IgD-negative memory B cell (primary cell): ENCODE measurements at regions not wholly inside any gene's neighbourhood (a gene's known extent, or its start where the extent isn't known, plus 50 kb on each side); places are given as distances from the start of the nearest gene placed in this dataset.

Source experiments
- H3K27ac Mint-ChIP-seq, 3 donors: one replicate each; pipeline ENCODE4 v1.8.0; 2020 to 2022; ENCODE audit warnings: mild to moderate bottlenecking in 3 of 3, mixed read lengths in 3 of 3, moderate library complexity in 1 of 3
- H3K27me3 Mint-ChIP-seq: one replicate; pipeline ENCODE4 v1.8.0; 2021; ENCODE audit warnings: mixed read lengths
- H3K36me3 Mint-ChIP-seq: one replicate; pipeline ENCODE4 v1.8.0; 2020; ENCODE audit warnings: mild to moderate bottlenecking, mixed read lengths
- H3K4me1 Mint-ChIP-seq, 3 donors: one replicate each; pipeline ENCODE4 v1.8.0; 2020 to 2022; ENCODE audit warnings: mixed read lengths in 3 of 3, mild to moderate bottlenecking in 1 of 3
- H3K4me3 Mint-ChIP-seq, 4 donors: one replicate each; pipeline ENCODE4 v1.8.0; 2020 to 2022; ENCODE audit warnings: mild to moderate bottlenecking in 4 of 4, mixed read lengths in 4 of 4, moderate library complexity in 3 of 4
- H3K9me3 Mint-ChIP-seq, 3 donors: one replicate each; pipeline ENCODE4 v1.8.0; 2020 to 2021; ENCODE audit warnings: mixed read lengths in 3 of 3, mild to moderate bottlenecking in 1 of 3

- Mint-ChIP-seq H3K4me3 (peak overlapping the region in 1 of 4 donors; percentile 55), H3K36me3 (no peaks in the 10 kb centered on the region), H3K9me3 (no peaks in the 10 kb centered on the region), H3K4me1 (peaks cover 0 to 1% (median 0%) of the 10 kb centered on the region in 3 donors), H3K27ac (no peak overlapping the region), H3K27me3 (peaks cover 6% of the 10 kb centered on the region)
Measured at GRCh38 chr15:62928242-62928999, 114.1 kb upstream of the TPM1 start.

- Mint-ChIP-seq H3K9me3 (no peaks in the 10 kb centered on the region), H3K36me3 (no peaks in the 10 kb centered on the region), H3K4me3 (no peak overlapping the region), H3K4me1 (peaks cover 0 to 1% (median 0%) of the 10 kb centered on the region in 3 donors), H3K27ac (no peak overlapping the region), H3K27me3 (peaks cover 7% of the 10 kb centered on the region)
Measured at GRCh38 chr15:62929000-62929357, 113.6 kb upstream of the TPM1 start.

- H3K27ac Mint-ChIP-seq = no peak overlapping the region
- H3K9me3 Mint-ChIP-seq = peaks cover 0 to 2% (median 0%) of the 10 kb centered on the region in 3 donors
- no peak overlapping the region for H3K4me3 Mint-ChIP-seq
- peaks cover 4 to 6% (median 5%) of the 10 kb centered on the region in 3 donors for H3K4me1 Mint-ChIP-seq
- H3K36me3 Mint-ChIP-seq = no peaks in the 10 kb centered on the region
- H3K27me3 Mint-ChIP-seq = peaks cover 10% of the 10 kb centered on the region
Measured at GRCh38 chr15:62931650-62932049, 110.9 kb upstream of the TPM1 start.

GRCh38 chr15:62932436-62932835, 110.1 kb upstream of the TPM1 start:
- Mint-ChIP-seq H3K27ac (no peak overlapping the region), H3K4me1 (peaks cover 4 to 6% (median 5%) of the 10 kb centered on the region in 3 donors), H3K9me3 (peaks cover 0 to 2% (median 0%) of the 10 kb centered on the region in 3 donors), H3K36me3 (no peaks in the 10 kb centered on the region), H3K27me3 (peaks cover 10% of the 10 kb centered on the region), H3K4me3 (no peak overlapping the region)

- H3K4me1 Mint-ChIP-seq = peaks cover 4 to 6% (median 5%) of the 10 kb centered on the region in 3 donors
- H3K36me3 Mint-ChIP-seq = no peaks in the 10 kb centered on the region
- H3K4me3 Mint-ChIP-seq = no peak overlapping the region
- no peak overlapping the region for H3K27ac Mint-ChIP-seq
- peaks cover 0 to 2% (median 0%) of the 10 kb centered on the region in 3 donors for H3K9me3 Mint-ChIP-seq
- peaks cover 15% of the 10 kb centered on the region for H3K27me3 Mint-ChIP-seq
Measured at GRCh38 chr15:62933386-62933785, 109.2 kb upstream of the TPM1 start.

- H3K4me3 Mint-ChIP-seq = no peak overlapping the region
- H3K27ac Mint-ChIP-seq = peak overlapping the region in 1 of 3 donors; percentile 11
- H3K27me3 Mint-ChIP-seq = peaks cover 15% of the 10 kb centered on the region
Measured at GRCh38 chr15:62934236-62934971, 108.1 kb upstream of the TPM1 start.

GRCh38 chr15:62935300-62936081, 107.1 kb upstream of the TPM1 start:
- peaks cover 4 to 6% (median 5%) of the 10 kb centered on the region in 3 donors for H3K4me1 Mint-ChIP-seq
- H3K4me3 Mint-ChIP-seq = peak overlapping the region in 2 of 4 donors; percentile 8 to 34
- H3K36me3 Mint-ChIP-seq = no peaks in the 10 kb centered on the region
- H3K9me3 Mint-ChIP-seq = peaks cover 0 to 2% (median 0%) of the 10 kb centered on the region in 3 donors
- peaks cover 13% of the 10 kb centered on the region for H3K27me3 Mint-ChIP-seq
- no peak overlapping the region for H3K27ac Mint-ChIP-seq

More at GRCh38 chr15:62934236-62934971, 108.1 kb upstream of the TPM1 start:
- H3K9me3 Mint-ChIP-seq = peaks cover 0 to 2% (median 0%) of the 10 kb centered on the region in 3 donors
- H3K36me3 Mint-ChIP-seq = no peaks in the 10 kb centered on the region
- H3K4me1 Mint-ChIP-seq = peaks cover 4 to 6% (median 5%) of the 10 kb centered on the region in 3 donors

- Mint-ChIP-seq H3K27ac (no peak overlapping the region), H3K4me3 (no peak overlapping the region), H3K27me3 (peaks cover 20% of the 10 kb centered on the region), H3K4me1 (peaks cover 4 to 6% (median 5%) of the 10 kb centered on the region in 3 donors), H3K9me3 (peaks cover 0 to 2% (median 0%) of the 10 kb centered on the region in 3 donors), H3K36me3 (no peaks in the 10 kb centered on the region)
Measured at GRCh38 chr15:62938825-62939224, 103.7 kb upstream of the TPM1 start.

- no peak overlapping the region for H3K27ac Mint-ChIP-seq
- H3K9me3 Mint-ChIP-seq = peaks cover 0 to 2% (median 0%) of the 10 kb centered on the region in 3 donors
- H3K36me3 Mint-ChIP-seq = no peaks in the 10 kb centered on the region
- no peak overlapping the region for H3K4me3 Mint-ChIP-seq
- peaks cover 19% of the 10 kb centered on the region for H3K27me3 Mint-ChIP-seq
- H3K4me1 Mint-ChIP-seq = peaks cover 4 to 6% (median 5%) of the 10 kb centered on the region in 3 donors
Measured at GRCh38 chr15:62940093-62940754, 102.3 kb upstream of the TPM1 start.

- no peaks in the 10 kb centered on the region for H3K9me3 Mint-ChIP-seq
- peaks cover 22% of the 10 kb centered on the region for H3K27me3 Mint-ChIP-seq
- no peaks in the 10 kb centered on the region for H3K36me3 Mint-ChIP-seq
- H3K27ac Mint-ChIP-seq = no peak overlapping the region
- peaks cover 2 to 3% (median 3%) of the 10 kb centered on the region in 3 donors for H3K4me1 Mint-ChIP-seq
- no peak overlapping the region for H3K4me3 Mint-ChIP-seq
Measured at GRCh38 chr15:62940755-62941361, 101.7 kb upstream of the TPM1 start.

- no peaks in the 10 kb centered on the region for H3K4me1 Mint-ChIP-seq
- H3K27me3 Mint-ChIP-seq = peaks cover 22% of the 10 kb centered on the region
- H3K9me3 Mint-ChIP-seq = no peaks in the 10 kb centered on the region
- H3K4me3 Mint-ChIP-seq = no peak overlapping the region
- H3K27ac Mint-ChIP-seq = no peak overlapping the region
- no peaks in the 10 kb centered on the region for H3K36me3 Mint-ChIP-seq
Measured at GRCh38 chr15:62941699-62942098, 100.8 kb upstream of the TPM1 start.

GRCh38 chr15:62942428-62942827, 100.1 kb upstream of the TPM1 start:
- H3K27me3 Mint-ChIP-seq = peaks cover 22% of the 10 kb centered on the region
- no peaks in the 10 kb centered on the region for H3K9me3 Mint-ChIP-seq
- no peaks in the 10 kb centered on the region for H3K4me1 Mint-ChIP-seq
- H3K36me3 Mint-ChIP-seq = no peaks in the 10 kb centered on the region
- no peak overlapping the region for H3K4me3 Mint-ChIP-seq
- no peak overlapping the region for H3K27ac Mint-ChIP-seq

GRCh38 chr15:62945063-62945462, 97.5 kb upstream of the TPM1 start:
- H3K4me1 Mint-ChIP-seq = no peaks in the 10 kb centered on the region
- H3K4me3 Mint-ChIP-seq = no peak overlapping the region
- H3K27ac Mint-ChIP-seq = peak overlapping the region in 1 of 3 donors; percentile 48
- no peaks in the 10 kb centered on the region for H3K36me3 Mint-ChIP-seq
- no peaks in the 10 kb centered on the region for H3K9me3 Mint-ChIP-seq
- H3K27me3 Mint-ChIP-seq = peaks cover 28% of the 10 kb centered on the region

- Mint-ChIP-seq H3K36me3 (no peaks in the 10 kb centered on the region), H3K4me1 (no peaks in the 10 kb centered on the region), H3K27ac (no peak overlapping the region), H3K9me3 (no peaks in the 10 kb centered on the region), H3K27me3 (peaks cover 32% of the 10 kb centered on the region), H3K4me3 (no peak overlapping the region)
Measured at GRCh38 chr15:62945760-62946159, 96.8 kb upstream of the TPM1 start.
